HG03064 (cell line): ENCODE measurements at regions not wholly inside any gene's neighbourhood (a gene's known extent, or its start where the extent isn't known, plus 50 kb on each side); places are given as distances from the start of the nearest gene placed in this dataset.

Experiments
- ATAC-seq: cut with Tn5 transposase; IDR thresholded peaks from one replicate; pipeline ENCODE4 v1.9.1; 2021; ENCODE audit warnings: low read depth; ENCODE audit not compliant: unreplicated experiment

GRCh38 chr15:47401427-47401826, 315.9 kb upstream of the SEMA6D start:
- ATAC-seq, result no peak

- no peak for ATAC-seq
Observed at GRCh38 chr15:47402829-47403228, 314.5 kb upstream of the SEMA6D start.

- no peak for ATAC-seq
Observed at GRCh38 chr15:47404877-47405276, 312.4 kb upstream of the SEMA6D start.

- no peak for ATAC-seq
Observed at GRCh38 chr15:47405365-47406162, 311.7 kb upstream of the SEMA6D start.

GRCh38 chr15:47407692-47408091, 309.6 kb upstream of the SEMA6D start:
- ATAC-seq, result no peak

- no peak for ATAC-seq
Observed at GRCh38 chr15:47409038-47409437, 308.3 kb upstream of the SEMA6D start.

GRCh38 chr15:47409600-47409999, 307.7 kb upstream of the SEMA6D start:
- ATAC-seq, result no peak

- ATAC-seq, result no peak
Observed at GRCh38 chr15:47410247-47410646, 307.1 kb upstream of the SEMA6D start.

- no peak for ATAC-seq
Observed at GRCh38 chr15:47411733-47412132, 305.6 kb upstream of the SEMA6D start.

GRCh38 chr15:47412136-47412535, 305.2 kb upstream of the SEMA6D start:
- ATAC-seq, result no peak

- ATAC-seq, result no peak
Observed at GRCh38 chr15:47412802-47413201, 304.5 kb upstream of the SEMA6D start.

GRCh38 chr15:47414207-47414606, 303.1 kb upstream of the SEMA6D start:
- ATAC-seq, result no peak

- no peak for ATAC-seq
Observed at GRCh38 chr15:47415539-47415971, 301.8 kb upstream of the SEMA6D start.

GRCh38 chr15:47422881-47423665, 294.2 kb upstream of the SEMA6D start:
- ATAC-seq, result no peak

GRCh38 chr15:47427463-47427862, 289.8 kb upstream of the SEMA6D start:
- no peak for ATAC-seq

GRCh38 chr15:47429376-47429775, 287.9 kb upstream of the SEMA6D start:
- no peak for ATAC-seq

- ATAC-seq, result no peak
Observed at GRCh38 chr15:47431501-47431900, 285.8 kb upstream of the SEMA6D start.

- no peak for ATAC-seq
Observed at GRCh38 chr15:47432826-47433225, 284.5 kb upstream of the SEMA6D start.

GRCh38 chr15:47434596-47434995, 282.7 kb upstream of the SEMA6D start:
- ATAC-seq, result no peak

- ATAC-seq, result no peak
Observed at GRCh38 chr15:47437491-47437890, 279.8 kb upstream of the SEMA6D start.

- ATAC-seq, result no peak
Observed at GRCh38 chr15:47439146-47440111, 277.9 kb upstream of the SEMA6D start.
